HG03280 (cell line): ENCODE measurements at regions not wholly inside any gene's neighbourhood (a gene's known extent, or its start where the extent isn't known, plus 50 kb on each side); places are given as distances from the start of the nearest gene placed in this dataset.

Experiments used
- ATAC-seq: cut with Tn5 transposase; IDR thresholded peaks from one replicate; pipeline ENCODE4 v1.9.1; 2021; ENCODE audit warnings: mild to moderate bottlenecking, moderate library complexity; ENCODE audit not compliant: unreplicated experiment

- no peak for ATAC-seq
Observed at GRCh38 chr13:106858903-106859532, 291.1 kb upstream of the ARGLU1 start.

GRCh38 chr13:106852436-106852835 is 284.5 kb upstream of the ARGLU1 start:
- no peak for ATAC-seq

GRCh38 chr13:106850973-106851650 is 283.2 kb upstream of the ARGLU1 start:
- no peak for ATAC-seq

GRCh38 chr13:106846571-106847448 is 278.9 kb upstream of the ARGLU1 start:
- ATAC-seq: no peak

GRCh38 chr13:106836186-106836802 is 268.4 kb upstream of the ARGLU1 start:
- no peak for ATAC-seq

- ATAC-seq: no peak
Observed at GRCh38 chr13:106835477-106835876, 267.5 kb upstream of the ARGLU1 start.

GRCh38 chr13:106821979-106822378 is 254.0 kb upstream of the ARGLU1 start:
- no peak for ATAC-seq

- no peak for ATAC-seq
Observed at GRCh38 chr13:106819413-106820180, 251.7 kb upstream of the ARGLU1 start.

GRCh38 chr13:106818971-106819370 is 251.0 kb upstream of the ARGLU1 start:
- no peak for ATAC-seq

- no peak for ATAC-seq
Observed at GRCh38 chr13:106815545-106815944, 247.6 kb upstream of the ARGLU1 start.

GRCh38 chr13:106814463-106814862 is 246.5 kb upstream of the ARGLU1 start:
- no peak for ATAC-seq

- ATAC-seq: no peak
Observed at GRCh38 chr13:106810069-106810468, 242.1 kb upstream of the ARGLU1 start.

- no peak for ATAC-seq
Observed at GRCh38 chr13:106804991-106805390, 237.1 kb upstream of the ARGLU1 start.

GRCh38 chr13:106802917-106803316 is 235.0 kb upstream of the ARGLU1 start:
- ATAC-seq: no peak

- no peak for ATAC-seq
Observed at GRCh38 chr13:106799781-106800335, 231.9 kb upstream of the ARGLU1 start.

GRCh38 chr13:106797081-106797640 is 229.2 kb upstream of the ARGLU1 start:
- ATAC-seq: no peak

GRCh38 chr13:106796280-106797047 is 228.5 kb upstream of the ARGLU1 start:
- ATAC-seq: no peak

- ATAC-seq: no peak
Observed at GRCh38 chr13:106795847-106796246, 227.9 kb upstream of the ARGLU1 start.

- ATAC-seq: no peak
Observed at GRCh38 chr13:106794117-106794516, 226.2 kb upstream of the ARGLU1 start.
